ENCODE measurements at regions not wholly inside any gene's neighbourhood (a gene's known extent, or its start where the extent isn't known, plus 50 kb on each side); places are given as distances from the start of the nearest gene placed in this dataset.

DNA sequence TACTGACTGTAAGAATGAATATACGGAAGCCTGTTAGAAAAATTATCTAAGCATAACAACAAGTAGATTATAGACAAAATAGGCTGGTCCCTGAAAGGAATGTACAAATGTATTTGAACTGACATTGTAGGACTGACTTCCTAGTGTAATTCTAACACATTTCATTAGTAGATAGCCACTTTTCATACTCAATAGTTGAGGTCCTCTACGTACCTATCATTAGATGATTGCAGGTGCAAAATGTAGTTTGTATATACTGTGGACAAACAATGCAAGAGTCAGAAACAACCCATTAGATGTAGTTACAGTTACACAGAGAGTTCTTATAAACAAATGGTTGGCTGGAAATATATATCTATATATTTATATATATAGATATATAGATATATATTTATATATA, 402.3 kb upstream of the SLITRK6 start:
- Histone ChIP-seq H3K14ac (ENCODE audit: insufficient read depth, low read length) (no peak overlapping the region), H3K9ac (ENCODE audit: extremely low read depth, insufficient read length, low read length) (no peak overlapping the region), H4K8ac (replicated peaks; ENCODE audit: insufficient read length, low read depth, low read length) (no peak overlapping the region), H2AK5ac (ENCODE audit: insufficient read length, low read length) (no peak overlapping the region), H3T11ph (ENCODE audit: low read length) (no peak overlapping the region), H3K9me3 (ENCODE audit: control insufficient read depth, low read depth, low read length) (no peaks in the 10 kb centered on the region), H3K4me2 (ENCODE audit: insufficient read depth, insufficient read length, low read length) (no peak overlapping the region), H3K79me1 (ENCODE audit: insufficient read depth, low read depth, low read length, poor library complexity, severe bottlenecking) (no peaks in the 10 kb centered on the region), H3K4ac (ENCODE audit: low read depth, low read length) (no peak overlapping the region), H2BK5ac (ENCODE audit: insufficient read length, low read length) (no peak overlapping the region), H4K5ac (ENCODE audit: insufficient read length, low read depth, low read length) (no peak overlapping the region), H3K4me1 (ENCODE audit: insufficient read depth, low read length) (no peaks in the 10 kb centered on the region), H4K91ac (ENCODE audit: insufficient read length, low read depth, low read length) (no peak overlapping the region), H3K79me2 (ENCODE audit: insufficient read depth, low read length) (no peaks in the 10 kb centered on the region), H2AFZ (ENCODE audit: low read length) (no peak overlapping the region), H3K18ac (ENCODE audit: insufficient read length, low read depth, low read length) (no peak overlapping the region), H2BK15ac (ENCODE audit: low read depth, low read length) (no peak overlapping the region), H2BK12ac (ENCODE audit: insufficient read length, low read depth, low read length) (no peak overlapping the region), H2BK20ac (ENCODE audit: low read depth, low read length, poor library complexity, severe bottlenecking) (no peak overlapping the region), H2BK120ac (ENCODE audit: low read depth, low read length, poor library complexity, severe bottlenecking) (no peak overlapping the region), H3K23ac (ENCODE audit: insufficient read length, low read depth, low read length) (no peak overlapping the region), H3K27ac (ENCODE audit: insufficient read length, low read depth, low read length) (no peak overlapping the region), H4K20me1 (ENCODE audit: control insufficient read depth, insufficient read depth, insufficient read length) (no peaks in the 10 kb centered on the region), H3K56ac (ENCODE audit: insufficient read length, low read depth, low read length) (no peak overlapping the region), H3K27me3 (ENCODE audit: insufficient read depth, low read length) (no peaks in the 10 kb centered on the region), H3K23me2 (ENCODE audit: insufficient read length, low read depth, low read length, poor library complexity, severe bottlenecking) (no peaks in the 10 kb centered on the region)
- Mint-ChIP-seq H3K4me1 (no peaks in the 10 kb centered on the region), H3K9me3 (no peaks in the 10 kb centered on the region), H3K27ac (no peak overlapping the region), H3K4me3 (no peak overlapping the region), H3K27me3 (ENCODE audit: low read depth) (no peaks in the 10 kb centered on the region), H3K36me3 (ENCODE audit: insufficient read depth in 1 of 3, low read depth in 3 of 3) (no peaks in the 10 kb centered on the region)
- no peak for DNase-seq
- TF ChIP-seq, protein P1, sequence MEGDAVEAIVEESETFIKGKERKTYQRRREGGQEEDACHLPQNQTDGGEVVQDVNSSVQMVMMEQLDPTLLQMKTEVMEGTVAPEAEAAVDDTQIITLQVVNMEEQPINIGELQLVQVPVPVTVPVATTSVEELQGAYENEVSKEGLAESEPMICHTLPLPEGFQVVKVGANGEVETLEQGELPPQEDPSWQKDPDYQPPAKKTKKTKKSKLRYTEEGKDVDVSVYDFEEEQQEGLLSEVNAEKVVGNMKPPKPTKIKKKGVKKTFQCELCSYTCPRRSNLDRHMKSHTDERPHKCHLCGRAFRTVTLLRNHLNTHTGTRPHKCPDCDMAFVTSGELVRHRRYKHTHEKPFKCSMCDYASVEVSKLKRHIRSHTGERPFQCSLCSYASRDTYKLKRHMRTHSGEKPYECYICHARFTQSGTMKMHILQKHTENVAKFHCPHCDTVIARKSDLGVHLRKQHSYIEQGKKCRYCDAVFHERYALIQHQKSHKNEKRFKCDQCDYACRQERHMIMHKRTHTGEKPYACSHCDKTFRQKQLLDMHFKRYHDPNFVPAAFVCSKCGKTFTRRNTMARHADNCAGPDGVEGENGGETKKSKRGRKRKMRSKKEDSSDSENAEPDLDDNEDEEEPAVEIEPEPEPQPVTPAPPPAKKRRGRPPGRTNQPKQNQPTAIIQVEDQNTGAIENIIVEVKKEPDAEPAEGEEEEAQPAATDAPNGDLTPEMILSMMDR (conservative IDR thresholded peaks at IDR 0.05), result no peak
- WGBS (ENCODE audit: extremely low coverage, insufficient read length, low lambda C conversion rate), result no CpG with 5 or more reads among the region's 2 CpGs

Measured in H9 (cell line).